ENCODE measurements at regions not wholly inside any gene's neighbourhood (a gene's known extent, or its start where the extent isn't known, plus 50 kb on each side); places are given as distances from the start of the nearest gene placed in this dataset.

GRCh38 chr15:67953299-67953698 is 100.8 kb upstream of the PIAS1 start:
- no peak overlapping the region for H3K4me3 ChIP-seq
- H3K36me3 ChIP-seq: no peaks in the 10 kb centered on the region
- TF ChIP-seq POLR2A (IDR thresholded peaks at IDR 0.05) (no peak), EP300 (IDR thresholded peaks at IDR 0.05) (no peak)
- TF ChIP-seq, protein P1, sequence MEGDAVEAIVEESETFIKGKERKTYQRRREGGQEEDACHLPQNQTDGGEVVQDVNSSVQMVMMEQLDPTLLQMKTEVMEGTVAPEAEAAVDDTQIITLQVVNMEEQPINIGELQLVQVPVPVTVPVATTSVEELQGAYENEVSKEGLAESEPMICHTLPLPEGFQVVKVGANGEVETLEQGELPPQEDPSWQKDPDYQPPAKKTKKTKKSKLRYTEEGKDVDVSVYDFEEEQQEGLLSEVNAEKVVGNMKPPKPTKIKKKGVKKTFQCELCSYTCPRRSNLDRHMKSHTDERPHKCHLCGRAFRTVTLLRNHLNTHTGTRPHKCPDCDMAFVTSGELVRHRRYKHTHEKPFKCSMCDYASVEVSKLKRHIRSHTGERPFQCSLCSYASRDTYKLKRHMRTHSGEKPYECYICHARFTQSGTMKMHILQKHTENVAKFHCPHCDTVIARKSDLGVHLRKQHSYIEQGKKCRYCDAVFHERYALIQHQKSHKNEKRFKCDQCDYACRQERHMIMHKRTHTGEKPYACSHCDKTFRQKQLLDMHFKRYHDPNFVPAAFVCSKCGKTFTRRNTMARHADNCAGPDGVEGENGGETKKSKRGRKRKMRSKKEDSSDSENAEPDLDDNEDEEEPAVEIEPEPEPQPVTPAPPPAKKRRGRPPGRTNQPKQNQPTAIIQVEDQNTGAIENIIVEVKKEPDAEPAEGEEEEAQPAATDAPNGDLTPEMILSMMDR (IDR thresholded peaks at IDR 0.05): no peak
- 79 to 85% methylated on average over 2 of the region's 2 CpGs for WGBS, 2 donors
- no peaks in the 10 kb centered on the region for H3K27me3 ChIP-seq
- peaks cover 0 to 22% (median 0%) of the 10 kb centered on the region in 4 donors for H3K4me1 ChIP-seq
- no peaks in the 10 kb centered on the region for H3K9me3 ChIP-seq
- DNase-seq (ENCODE audit: low spot score in 2 of 2): no peak
- no peak overlapping the region for H3K27ac ChIP-seq

DNA sequence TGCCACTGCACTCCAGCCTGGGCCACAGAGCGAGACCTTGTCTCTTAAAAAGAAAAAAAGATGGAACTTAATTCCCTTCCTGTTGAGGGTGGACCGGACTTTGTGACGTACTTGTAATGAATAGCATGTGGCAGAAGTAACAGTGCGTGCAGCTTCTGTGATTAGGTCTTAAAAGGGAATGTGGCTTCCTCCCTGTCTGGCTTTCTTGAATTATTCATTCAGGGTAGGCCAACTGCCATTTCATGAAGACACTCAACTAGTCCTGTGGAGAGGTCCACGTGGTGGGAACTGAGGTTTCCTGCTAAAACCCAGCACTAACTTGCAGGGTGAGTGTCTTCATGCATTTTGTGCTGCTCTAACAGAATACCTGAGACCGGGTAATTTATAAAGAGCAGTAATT is 98.9 kb upstream of the PIAS1 start:
- no peaks in the 10 kb centered on the region for H3K36me3 ChIP-seq
- H3K27me3 ChIP-seq: no peaks in the 10 kb centered on the region
- WGBS, 2 donors: 75 to 79% methylated on average over 6 of the region's 6 CpGs
- H3K4me1 ChIP-seq: peaks cover 0 to 28% (median 0%) of the 10 kb centered on the region in 4 donors
- no peak for TF ChIP-seq POLR2A (IDR thresholded peaks at IDR 0.05)
- no peak for TF ChIP-seq EP300 (IDR thresholded peaks at IDR 0.05)
- no peak overlapping the region for H3K4me3 ChIP-seq
- peak overlapping the region; percentile 38 to 78 (median 64) for H3K27ac ChIP-seq
- DNase-seq (ENCODE audit: low spot score in 2 of 2): no peak
- H3K9me3 ChIP-seq: no peaks in the 10 kb centered on the region

DNA sequence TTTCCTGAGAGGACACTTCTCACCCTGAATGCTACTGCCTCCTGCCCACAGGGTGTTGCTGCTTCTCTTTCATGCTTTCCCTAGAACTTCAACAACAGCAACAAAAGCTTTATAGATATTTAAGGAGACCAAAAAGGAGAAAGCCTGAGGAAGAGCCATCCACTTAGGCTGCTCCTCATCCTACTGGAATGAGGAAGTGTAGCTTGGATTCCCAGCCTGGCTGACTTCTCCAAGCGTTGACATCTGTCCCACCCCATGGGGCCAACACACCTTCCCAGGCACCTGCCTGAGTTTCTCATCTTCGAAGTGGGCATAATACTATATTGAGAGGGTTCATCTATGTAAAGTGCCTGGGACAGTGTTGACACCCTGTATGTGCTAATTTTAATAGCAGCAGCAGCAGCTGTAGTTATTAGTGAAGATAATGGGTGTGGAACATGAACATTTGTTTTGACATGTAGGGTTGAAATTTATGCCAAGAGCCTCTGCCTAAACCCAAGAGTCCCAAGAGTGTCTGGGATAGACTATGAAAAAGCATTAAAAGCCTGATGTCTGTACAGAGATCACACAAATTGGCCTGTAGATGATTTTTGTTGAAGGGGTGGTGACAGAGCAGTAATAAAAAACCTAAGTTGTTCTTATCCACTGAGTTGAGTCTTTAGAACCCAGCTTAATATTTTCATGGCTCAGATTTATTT is 96.5 kb upstream of the PIAS1 start:
- no peak for DNase-seq (ENCODE audit: low spot score in 2 of 2)
- 60 to 77% methylated on average over 2 of the region's 2 CpGs for WGBS, 2 donors
- H3K9me3 ChIP-seq: no peaks in the 10 kb centered on the region
- H3K36me3 ChIP-seq: no peaks in the 10 kb centered on the region
- peak overlapping the region in 3 of 4 donors; percentile 13 to 58 (median 26) for H3K27ac ChIP-seq
- H3K27me3 ChIP-seq: no peaks in the 10 kb centered on the region
- TF ChIP-seq POLR2A (IDR thresholded peaks at IDR 0.05) (no peak), EP300 (IDR thresholded peaks at IDR 0.05) (no peak)
- TF ChIP-seq, protein P1 (IDR thresholded peaks at IDR 0.05): no peak
- H3K4me1 ChIP-seq: peaks cover 0 to 28% (median 0%) of the 10 kb centered on the region in 4 donors
- H3K4me3 ChIP-seq: no peak overlapping the region

DNA sequence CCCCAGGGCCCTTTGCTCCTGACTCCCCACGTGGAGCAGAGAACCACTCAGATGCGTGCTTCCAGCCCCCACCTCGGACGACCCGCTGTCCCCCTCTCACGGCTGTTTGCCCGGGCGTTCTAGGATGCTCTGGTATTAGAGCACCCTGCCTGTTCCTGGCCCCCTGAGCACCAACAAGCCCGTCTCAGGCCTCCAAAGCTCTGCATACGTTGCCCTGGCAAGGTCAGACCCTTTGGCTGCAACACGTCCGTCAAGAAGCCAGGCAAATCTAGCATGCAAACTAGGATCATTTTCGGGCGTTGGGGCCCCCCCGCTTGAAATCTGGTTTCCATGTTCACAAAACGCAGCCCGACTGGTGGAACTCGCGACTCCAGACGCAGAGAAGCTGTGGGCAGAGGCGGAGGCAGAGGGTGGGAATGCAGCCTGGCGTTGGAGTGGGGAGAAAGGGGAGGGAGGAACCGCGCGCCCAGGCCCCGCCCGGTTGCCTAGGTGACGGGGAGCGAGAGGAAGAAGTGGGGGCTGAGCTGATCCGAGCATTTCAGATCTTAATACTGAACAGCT is 86.2 kb upstream of the PIAS1 start:
- 6 to 7% methylated on average over 28 to 30 of the region's 30 CpGs for WGBS, 2 donors
- peak overlapping the region; percentile 22 to 48 (median 30) for H3K4me3 ChIP-seq
- no peaks in the 10 kb centered on the region for H3K27me3 ChIP-seq
- peak overlapping the region in 2 of 4 donors; percentile 12 to 61 for H3K27ac ChIP-seq
- no peaks in the 10 kb centered on the region for H3K36me3 ChIP-seq
- no peaks in the 10 kb centered on the region for H3K9me3 ChIP-seq
- TF ChIP-seq POLR2A (IDR thresholded peaks at IDR 0.05): peak in 1 of 2 donors; percentile 16
- peak in 1 of 2 donors; percentile 46 for TF ChIP-seq EP300 (IDR thresholded peaks at IDR 0.05)
- TF ChIP-seq, protein P1 (IDR thresholded peaks at IDR 0.05): no peak
- DNase-seq (ENCODE audit: low spot score in 2 of 2): peak; percentile 49 to 62
- H3K4me1 ChIP-seq: peaks cover 0 to 16% (median 0%) of the 10 kb centered on the region in 4 donors

DNA sequence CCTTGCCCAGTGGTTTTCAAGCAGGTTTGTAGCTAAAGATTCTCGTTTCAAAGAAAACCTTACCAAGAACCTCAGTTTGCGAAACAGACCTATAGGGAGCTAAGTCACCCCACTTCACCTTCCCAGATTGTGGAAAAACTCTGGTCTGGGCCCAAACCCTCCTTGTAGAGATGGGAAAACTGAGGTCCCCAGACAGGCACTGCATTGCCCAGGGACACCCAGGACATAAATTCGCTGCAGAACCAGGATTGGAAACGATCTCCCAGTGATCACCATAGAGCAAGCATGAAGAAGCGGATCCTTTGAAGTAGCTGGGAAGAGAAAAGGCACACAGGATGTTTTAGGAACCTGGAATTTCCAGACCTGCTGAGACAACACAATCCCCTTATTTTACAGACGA is 85.6 kb upstream of the PIAS1 start:
- Histone ChIP-seq H3K27me3 (no peaks in the 10 kb centered on the region), H3K4me1 (peaks cover 0 to 16% (median 0%) of the 10 kb centered on the region in 4 donors), H3K9me3 (no peaks in the 10 kb centered on the region), H3K36me3 (no peaks in the 10 kb centered on the region), H3K4me3 (peak overlapping the region in 3 of 4 donors; percentile 22 to 48 (median 35)), H3K27ac (peak overlapping the region in 1 of 4 donors; percentile 61)
- TF ChIP-seq, protein P1 (IDR thresholded peaks at IDR 0.05): no peak
- TF ChIP-seq EP300 (IDR thresholded peaks at IDR 0.05) (no peak), POLR2A (IDR thresholded peaks at IDR 0.05) (no peak)
- WGBS, 2 donors: 58 to 64% methylated on average over 6 of the region's 6 CpGs
- DNase-seq (ENCODE audit: low spot score in 2 of 2): no peak
